PC-9 (cell line): ENCODE measurements at regions not wholly inside any gene's neighbourhood (a gene's known extent, or its start where the extent isn't known, plus 50 kb on each side); places are given as distances from the start of the nearest gene placed in this dataset.

ENCODE experiments used
- EZH2 ChIP-seq: fragments of 200-600 bp; sonication (generic); IDR thresholded peaks from 2 replicates; pipeline ENCODE4 v1.8.0; 2017; ENCODE audit warnings: antibody characterized with exemption, low read depth
- TF ChIP-seq, protein P1 (sequence below): fragments of 200-600 bp; sonication (generic); conservative IDR thresholded peaks from 2 replicates; pipeline ENCODE4 v1.6.1; 2017; ENCODE audit warnings: mixed run types, antibody characterized with exemption, mild to moderate bottlenecking, moderate library complexity

DNA sequence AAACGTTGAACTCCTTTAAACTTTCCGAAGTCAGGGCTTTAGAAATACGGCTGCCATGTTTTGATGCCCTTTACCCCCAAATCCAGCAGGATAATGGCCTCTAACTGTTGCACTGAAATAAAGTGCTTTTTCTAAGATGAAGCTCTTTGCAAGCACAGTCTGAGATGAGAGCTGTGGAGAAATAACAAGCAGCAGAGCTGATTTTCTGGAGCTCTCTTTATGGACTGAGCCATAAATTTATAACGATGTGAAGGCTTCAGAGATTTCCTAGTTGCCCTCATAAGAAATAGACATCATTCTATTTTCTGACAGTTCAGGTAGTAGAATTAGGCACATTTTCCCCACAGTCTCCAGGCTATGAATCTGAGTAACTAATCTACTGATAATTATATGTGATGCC, 567.3 kb downstream of the PDHA2 start:
- TF ChIP-seq, protein P1, sequence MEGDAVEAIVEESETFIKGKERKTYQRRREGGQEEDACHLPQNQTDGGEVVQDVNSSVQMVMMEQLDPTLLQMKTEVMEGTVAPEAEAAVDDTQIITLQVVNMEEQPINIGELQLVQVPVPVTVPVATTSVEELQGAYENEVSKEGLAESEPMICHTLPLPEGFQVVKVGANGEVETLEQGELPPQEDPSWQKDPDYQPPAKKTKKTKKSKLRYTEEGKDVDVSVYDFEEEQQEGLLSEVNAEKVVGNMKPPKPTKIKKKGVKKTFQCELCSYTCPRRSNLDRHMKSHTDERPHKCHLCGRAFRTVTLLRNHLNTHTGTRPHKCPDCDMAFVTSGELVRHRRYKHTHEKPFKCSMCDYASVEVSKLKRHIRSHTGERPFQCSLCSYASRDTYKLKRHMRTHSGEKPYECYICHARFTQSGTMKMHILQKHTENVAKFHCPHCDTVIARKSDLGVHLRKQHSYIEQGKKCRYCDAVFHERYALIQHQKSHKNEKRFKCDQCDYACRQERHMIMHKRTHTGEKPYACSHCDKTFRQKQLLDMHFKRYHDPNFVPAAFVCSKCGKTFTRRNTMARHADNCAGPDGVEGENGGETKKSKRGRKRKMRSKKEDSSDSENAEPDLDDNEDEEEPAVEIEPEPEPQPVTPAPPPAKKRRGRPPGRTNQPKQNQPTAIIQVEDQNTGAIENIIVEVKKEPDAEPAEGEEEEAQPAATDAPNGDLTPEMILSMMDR, result no peak
- TF ChIP-seq EZH2, result no peak
